ENCODE measurements at regions not wholly inside any gene's neighbourhood (a gene's known extent, or its start where the extent isn't known, plus 50 kb on each side); places are given as distances from the start of the nearest gene placed in this dataset.

- H3K27me3 ChIP-seq (ENCODE audit: control insufficient read depth, insufficient read depth, low read length), result no peaks in the 10 kb centered on the region
- no peak overlapping the region for H3K4me3 ChIP-seq (ENCODE audit: low read depth, low read length)
- no peaks in the 10 kb centered on the region for H3K36me3 ChIP-seq (ENCODE audit: control insufficient read depth, insufficient read depth, low read length)
- DNase-seq (ENCODE audit: low read depth), result no peak
- ChIA-PET POLR2A (no interaction called here), CTCF (no interaction called here)
- TF ChIP-seq CTCF (IDR thresholded peaks at IDR 0.05; ENCODE audit: insufficient read depth, low read depth, low read length), result no peak
Observed at GRCh38 chr16:6856578-6856977, 476.1 kb upstream of the RBFOX1 start.

DNA sequence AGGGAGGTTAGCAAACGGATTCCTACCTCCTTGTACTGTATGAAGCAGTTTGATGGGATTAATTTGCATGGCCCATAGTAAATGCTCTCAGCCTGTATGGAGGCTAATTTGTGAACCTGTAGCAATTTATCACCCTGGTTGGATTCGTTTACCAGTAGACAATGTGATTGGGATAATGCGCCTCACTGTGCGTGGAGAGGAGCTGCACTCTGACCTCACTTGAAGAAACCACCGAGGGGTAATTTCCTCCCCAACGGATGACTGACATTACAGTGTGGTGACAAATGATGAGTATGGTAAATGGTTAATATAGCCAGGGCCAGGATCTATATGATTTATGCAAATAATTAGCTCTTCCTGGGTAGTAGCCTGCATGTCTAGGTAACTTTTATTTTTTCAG, 479.1 kb upstream of the RBFOX1 start:
- no peak for DNase-seq (ENCODE audit: low read depth)
- CTCF ChIA-PET, result no interaction called here
- no peak for TF ChIP-seq CTCF (IDR thresholded peaks at IDR 0.05; ENCODE audit: insufficient read depth, low read depth, low read length)
- H3K4me3 ChIP-seq (ENCODE audit: low read depth, low read length), result no peak overlapping the region
- H3K27me3 ChIP-seq (ENCODE audit: control insufficient read depth, insufficient read depth, low read length), result no peaks in the 10 kb centered on the region
- POLR2A ChIA-PET, result no interaction called here
- H3K36me3 ChIP-seq (ENCODE audit: control insufficient read depth, insufficient read depth, low read length), result no peaks in the 10 kb centered on the region

DNA sequence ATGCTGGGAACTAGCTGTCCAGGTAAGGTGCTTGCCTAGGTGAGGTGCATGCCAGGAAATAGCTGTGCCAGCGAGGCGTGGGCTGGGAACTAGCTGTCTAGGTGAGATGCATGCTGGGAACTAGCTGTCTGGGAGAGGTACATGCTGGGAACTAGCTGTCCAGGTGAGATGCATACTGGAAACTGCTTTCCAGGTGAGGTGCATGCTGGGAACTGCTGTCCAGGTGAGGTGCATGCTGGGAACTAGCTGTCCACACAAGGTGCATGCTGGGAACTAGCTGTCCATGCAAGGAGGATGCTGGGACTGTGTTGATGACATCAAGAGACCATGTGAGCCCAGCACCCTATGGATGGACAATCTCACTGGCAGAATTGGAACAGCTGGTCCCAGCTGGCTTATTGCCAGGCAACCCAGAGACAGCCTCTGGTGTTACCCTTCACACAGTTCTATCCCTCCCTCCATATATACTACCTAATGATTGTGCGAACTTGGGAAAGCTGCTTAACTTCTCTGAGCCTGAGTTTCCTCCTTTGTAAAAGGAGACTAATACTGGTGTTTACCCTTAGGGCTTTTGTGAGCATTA, 479.9 kb upstream of the RBFOX1 start:
- H3K4me3 ChIP-seq (ENCODE audit: low read depth, low read length), result no peak overlapping the region
- TF ChIP-seq CTCF (IDR thresholded peaks at IDR 0.05; ENCODE audit: insufficient read depth, low read depth, low read length), result no peak
- H3K36me3 ChIP-seq (ENCODE audit: control insufficient read depth, insufficient read depth, low read length), result no peaks in the 10 kb centered on the region
- DNase-seq (ENCODE audit: low read depth), result no peak
- no peaks in the 10 kb centered on the region for H3K27me3 ChIP-seq (ENCODE audit: control insufficient read depth, insufficient read depth, low read length)
- CTCF ChIA-PET, result no interaction called here
- POLR2A ChIA-PET, result no interaction called here

DNA sequence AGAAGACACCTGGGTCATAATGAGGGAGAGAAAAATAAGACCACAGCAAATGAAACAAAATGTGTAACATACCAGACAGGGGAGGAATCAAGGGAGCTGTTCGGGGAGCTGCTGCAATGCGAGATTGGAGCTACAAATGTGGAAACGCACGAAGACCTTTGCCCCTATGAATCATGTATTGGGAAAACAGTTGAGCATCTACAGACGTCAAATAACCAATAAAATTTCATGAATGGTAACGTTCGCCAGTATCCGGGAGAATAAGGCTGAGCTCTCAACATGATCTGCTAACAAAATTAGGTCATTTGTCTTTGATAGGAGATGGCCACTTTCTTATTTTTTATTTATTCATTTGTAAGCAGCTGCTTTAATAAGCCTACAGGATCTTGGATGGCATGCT, 486.2 kb upstream of the RBFOX1 start:
- ChIA-PET POLR2A (no interaction called here), CTCF (no interaction called here)
- Histone ChIP-seq H3K27me3 (ENCODE audit: control insufficient read depth, insufficient read depth, low read length) (no peaks in the 10 kb centered on the region), H3K4me3 (ENCODE audit: low read depth, low read length) (no peak overlapping the region), H3K36me3 (ENCODE audit: control insufficient read depth, insufficient read depth, low read length) (no peaks in the 10 kb centered on the region)
- TF ChIP-seq CTCF (IDR thresholded peaks at IDR 0.05; ENCODE audit: insufficient read depth, low read depth, low read length), result no peak
- DNase-seq (ENCODE audit: low read depth), result no peak

- Histone ChIP-seq H3K36me3 (ENCODE audit: control insufficient read depth, insufficient read depth, low read length) (no peaks in the 10 kb centered on the region), H3K4me3 (ENCODE audit: low read depth, low read length) (no peak overlapping the region), H3K27me3 (ENCODE audit: control insufficient read depth, insufficient read depth, low read length) (no peaks in the 10 kb centered on the region)
- ChIA-PET POLR2A (no interaction called here), CTCF (no interaction called here)
- no peak for DNase-seq (ENCODE audit: low read depth)
- TF ChIP-seq CTCF (IDR thresholded peaks at IDR 0.05; ENCODE audit: insufficient read depth, low read depth, low read length), result no peak
Observed at GRCh38 chr16:6841392-6841791, 491.3 kb upstream of the RBFOX1 start.
